Transverse colon (tissue), 4 donors: ENCODE measurements at regions not wholly inside any gene's neighbourhood (a gene's known extent, or its start where the extent isn't known, plus 50 kb on each side); places are given as distances from the start of the nearest gene placed in this dataset.

Experiments
- DNase-seq: peaks from one replicate; pipeline ENCODE4 v3.0.0-alpha.2; 2019
- H3K27ac ChIP-seq, 4 donors: fragments of 200-600 bp; sonication (generic); 2 replicates each; pipeline ENCODE4 v1.5.1; 2016 to 2018; ENCODE audit warnings: inconsistent platforms in 4 of 4
- H3K27me3 ChIP-seq: fragments of 200-600 bp; sonication (generic); 2 replicates; pipeline ENCODE4 v1.5.1; 2017; ENCODE audit warnings: inconsistent platforms
- H3K36me3 ChIP-seq, 4 donors: fragments of 200-600 bp; sonication (generic); 2 replicates each; pipeline ENCODE4 v1.5.1; 2017 to 2019; ENCODE audit warnings: inconsistent platforms in 4 of 4
- H3K4me1 ChIP-seq, 4 donors: fragments of 200-600 bp; sonication (generic); 2 replicates each; pipeline ENCODE4 v1.5.1; 2017 to 2020; ENCODE audit warnings: inconsistent platforms in 4 of 4
- H3K4me3 ChIP-seq, 4 donors: fragments of 200-600 bp; sonication (generic); 1 replicate in 1 of 4; 2 replicates in 3 of 4; pipeline versions ENCODE4 v1.5.1 to v1.6.1; 2017 to 2019; ENCODE audit warnings: inconsistent platforms in 4 of 4
- H3K9me3 ChIP-seq, 2 donors: fragments of 200-600 bp; sonication (generic); 2 replicates each; pipeline ENCODE4 v1.5.1; 2017 to 2019; ENCODE audit warnings: inconsistent platforms in 2 of 2
- CTCF ChIP-seq, 5 experiments: fragments of 200-600 bp in 3 of 5; fragments of 450-650 bp in 2 of 5; sonication (generic) in 3 of 5; IDR thresholded peaks; 1 replicate in 2 of 5; 2 replicates in 3 of 5; pipeline ENCODE4 v1.5.1; 2016 to 2017; ENCODE audit warnings: antibody characterized with exemption in 5 of 5, inconsistent platforms in 3 of 5, mild to moderate bottlenecking in 2 of 5, moderate library complexity in 1 of 5
- EP300 ChIP-seq: sonication (generic); formaldehyde crosslinking; IDR thresholded peaks from one replicate; pipeline ENCODE4 v1.6.1; 2017; ENCODE audit warnings: antibody characterized with exemption, low read depth
- POLR2A ChIP-seq: fragments of 450-650 bp; IDR thresholded peaks from one replicate; pipeline ENCODE4 v1.6.1; 2016; ENCODE audit warnings: antibody characterized with exemption, mild to moderate bottlenecking, moderate library complexity
- POLR2AphosphoS5 ChIP-seq, 3 donors: sonication (generic); formaldehyde crosslinking; IDR thresholded peaks; one replicate each; pipeline ENCODE4 v1.6.1; 2016; ENCODE audit warnings: antibody characterized with exemption in 3 of 3
- WGBS, 2 donors: methylation state at CpG; one replicate each; pipeline ENCODE4 v1.1.5; 2018; ENCODE audit warnings: low coverage in 1 of 2; 5-methylcytosine and 5-hydroxymethylcytosine counted together
- in situ Hi-C, 4 donors: fragments of 200-750 bp; cut with MboI; loops; one replicate each; pipeline versions ENCODE4 v1.15.0 to v1.15.1; 2017; ENCODE audit warnings: low sequenced_read_pairs in 3 of 4, low pct_ligation_motif_present in 1 of 4, low pct_unique_long_range_greater_than_20kb in 1 of 4
- intact Hi-C: fragments of 100-400 bp; cut with DNase I; formaldehyde crosslinking; loops from one replicate; pipeline ENCODE4 v1.15.1; 2023; ENCODE audit warnings: low total_unique reads

GRCh38 chr4:153973942-153974341, 185.1 kb upstream of the SFRP2 start:
- TF ChIP-seq EP300: no peak
- no peak for TF ChIP-seq POLR2AphosphoS5 (IDR thresholded peaks at IDR 0.05)
- TF ChIP-seq CTCF (IDR thresholded peaks at IDR 0.05): no peak
- TF ChIP-seq POLR2A: no peak
- DNase-seq: no peak
- Histone ChIP-seq H3K4me3 (no peak overlapping the region), H3K4me1 (no peaks in the 10 kb centered on the region), H3K27ac (no peak overlapping the region), H3K9me3 (peaks cover 0 to 5% of the 10 kb centered on the region in 2 donors), H3K27me3 (no peaks in the 10 kb centered on the region), H3K36me3 (no peaks in the 10 kb centered on the region)
- intact Hi-C loops: no loop called here
- in situ Hi-C loops: no loop called here
- 22 to 47% methylated on average over 3 to 4 of the region's 4 CpGs for WGBS, 2 donors

- peaks cover 0 to 5% of the 10 kb centered on the region in 2 donors for H3K9me3 ChIP-seq
- in situ Hi-C loops: no loop called here
Measured at GRCh38 chr4:153971899-153972298, 183.0 kb upstream of the SFRP2 start.

GRCh38 chr4:153970169-153970568, 181.3 kb upstream of the SFRP2 start:
- WGBS, 2 donors: 88 to 93% methylated on average over 2 of the region's 2 CpGs
- TF ChIP-seq POLR2A (no peak), EP300 (no peak), POLR2AphosphoS5 (IDR thresholded peaks at IDR 0.05) (no peak), CTCF (IDR thresholded peaks at IDR 0.05) (no peak)
- no peaks in the 10 kb centered on the region for H3K4me1 ChIP-seq
- in situ Hi-C loops: no loop called here
- H3K27me3 ChIP-seq: no peaks in the 10 kb centered on the region
- intact Hi-C loops: no loop called here
- no peak overlapping the region for H3K27ac ChIP-seq
- H3K4me3 ChIP-seq: no peak overlapping the region
- peaks cover 0 to 5% of the 10 kb centered on the region in 2 donors for H3K9me3 ChIP-seq
- no peaks in the 10 kb centered on the region for H3K36me3 ChIP-seq
- no peak for DNase-seq

More at GRCh38 chr4:153971899-153972298, 183.0 kb upstream of the SFRP2 start:
- 83 to 96% methylated on average over 5 of the region's 5 CpGs for whole genome bisulfite sequencing, 2 donors
- intact Hi-C loops: no loop called here
- no peaks in the 10 kb centered on the region for H3K4me1 ChIP-seq
- no peak for DNase-seq
- H3K36me3 ChIP-seq: no peaks in the 10 kb centered on the region
- H3K27ac ChIP-seq: no peak overlapping the region
- no peak for TF ChIP-seq POLR2AphosphoS5 (IDR thresholded peaks at IDR 0.05)
- no peak for TF ChIP-seq EP300
- TF ChIP-seq CTCF (IDR thresholded peaks at IDR 0.05): no peak
- TF ChIP-seq POLR2A: no peak
- no peaks in the 10 kb centered on the region for H3K27me3 ChIP-seq
- no peak overlapping the region for H3K4me3 ChIP-seq

GRCh38 chr4:153969542-153969941, 180.7 kb upstream of the SFRP2 start:
- in situ Hi-C loops: no loop called here
- DNase-seq: no peak
- peaks cover 0 to 4% of the 10 kb centered on the region in 2 donors for H3K9me3 ChIP-seq
- intact Hi-C loops: no loop called here
- no peaks in the 10 kb centered on the region for H3K4me1 ChIP-seq
- H3K27me3 ChIP-seq: no peaks in the 10 kb centered on the region
- no peaks in the 10 kb centered on the region for H3K36me3 ChIP-seq
- TF ChIP-seq POLR2AphosphoS5 (IDR thresholded peaks at IDR 0.05) (no peak), CTCF (IDR thresholded peaks at IDR 0.05) (no peak), POLR2A (no peak), EP300 (no peak)
- no peak overlapping the region for H3K27ac ChIP-seq
- no peak overlapping the region for H3K4me3 ChIP-seq
